Right atrium auricular region (tissue), 2 donors: ENCODE measurements at regions not wholly inside any gene's neighbourhood (a gene's known extent, or its start where the extent isn't known, plus 50 kb on each side); places are given as distances from the start of the nearest gene placed in this dataset.

Source experiments
- DNase-seq: peaks from one replicate; pipeline ENCODE4 v3.0.0-alpha.2; 2019; ENCODE audit warnings: low spot score
- H3K27ac ChIP-seq, 2 donors: fragments of 200-600 bp; sonication (generic); 1 replicate in 1 of 2; 2 replicates in 1 of 2; pipeline ENCODE4 v1.5.1; 2016 to 2019
- H3K27me3 ChIP-seq, 2 donors: fragments of 200-600 bp; sonication (generic); one replicate each; pipeline versions ENCODE4 v1.5.1 to v1.6.0; 2017 to 2019
- H3K36me3 ChIP-seq: fragments of 200-600 bp; sonication (generic); one replicate; pipeline ENCODE4 v1.5.1; 2016
- H3K4me1 ChIP-seq, 2 donors: fragments of 200-600 bp; sonication (generic); one replicate each; pipeline versions ENCODE4 v1.5.1 to v1.6.0; 2017 to 2019
- H3K4me3 ChIP-seq, 2 donors: fragments of 200-600 bp; sonication (generic); 1 replicate in 1 of 2; 2 replicates in 1 of 2; pipeline ENCODE4 v1.5.1; 2017 to 2019; ENCODE audit warnings: mild to moderate bottlenecking in 1 of 2, moderate library complexity in 1 of 2
- H3K9me3 ChIP-seq, 2 donors: fragments of 200-600 bp; sonication (generic); one replicate each; pipeline ENCODE4 v1.5.1; 2019
- TF ChIP-seq, protein P1 (sequence below), 2 donors: fragments of 200-600 bp; sonication (generic); IDR thresholded peaks; one replicate each; pipeline ENCODE4 v1.5.1; 2019; ENCODE audit warnings: antibody characterized with exemption in 2 of 2

DNA sequence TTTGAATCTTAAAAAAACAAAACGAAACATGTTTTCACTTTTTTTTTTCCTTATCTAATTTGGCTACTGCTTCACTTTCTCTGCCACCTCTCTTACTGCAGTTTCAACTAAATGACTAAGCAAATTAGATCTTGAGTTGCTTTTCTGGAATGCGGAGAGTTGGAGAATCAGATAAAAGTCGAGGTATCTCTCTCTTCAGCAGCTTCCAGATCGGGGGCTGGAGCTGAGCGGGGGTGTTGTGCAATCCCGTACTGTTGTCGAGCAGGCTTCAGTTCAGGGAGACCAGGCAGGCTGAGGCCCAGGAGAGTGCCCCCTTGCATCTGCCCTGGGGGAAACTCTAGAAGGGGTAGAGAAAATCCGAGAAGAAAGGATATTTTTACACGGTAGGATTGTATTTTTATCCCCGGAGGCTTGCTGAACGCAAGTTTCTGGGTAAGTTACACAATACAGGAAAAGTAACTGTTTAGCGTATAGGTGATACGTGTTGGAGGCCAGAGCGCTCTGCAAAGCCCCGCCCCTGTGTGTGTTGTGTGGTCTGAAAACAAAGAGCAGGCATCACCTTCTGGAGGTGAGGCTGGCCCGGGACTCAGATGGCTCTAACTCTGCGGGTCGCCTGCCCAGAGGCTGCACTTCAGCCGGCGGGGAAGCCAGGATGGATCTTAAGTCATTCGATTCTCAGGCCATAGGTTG is 116.6 kb downstream of the KLF6 start:
- TF ChIP-seq, protein P1, sequence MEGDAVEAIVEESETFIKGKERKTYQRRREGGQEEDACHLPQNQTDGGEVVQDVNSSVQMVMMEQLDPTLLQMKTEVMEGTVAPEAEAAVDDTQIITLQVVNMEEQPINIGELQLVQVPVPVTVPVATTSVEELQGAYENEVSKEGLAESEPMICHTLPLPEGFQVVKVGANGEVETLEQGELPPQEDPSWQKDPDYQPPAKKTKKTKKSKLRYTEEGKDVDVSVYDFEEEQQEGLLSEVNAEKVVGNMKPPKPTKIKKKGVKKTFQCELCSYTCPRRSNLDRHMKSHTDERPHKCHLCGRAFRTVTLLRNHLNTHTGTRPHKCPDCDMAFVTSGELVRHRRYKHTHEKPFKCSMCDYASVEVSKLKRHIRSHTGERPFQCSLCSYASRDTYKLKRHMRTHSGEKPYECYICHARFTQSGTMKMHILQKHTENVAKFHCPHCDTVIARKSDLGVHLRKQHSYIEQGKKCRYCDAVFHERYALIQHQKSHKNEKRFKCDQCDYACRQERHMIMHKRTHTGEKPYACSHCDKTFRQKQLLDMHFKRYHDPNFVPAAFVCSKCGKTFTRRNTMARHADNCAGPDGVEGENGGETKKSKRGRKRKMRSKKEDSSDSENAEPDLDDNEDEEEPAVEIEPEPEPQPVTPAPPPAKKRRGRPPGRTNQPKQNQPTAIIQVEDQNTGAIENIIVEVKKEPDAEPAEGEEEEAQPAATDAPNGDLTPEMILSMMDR (IDR thresholded peaks at IDR 0.05) = no peak
- DNase-seq = no peak
- H3K36me3 ChIP-seq = no peaks in the 10 kb centered on the region
- no peaks in the 10 kb centered on the region for H3K4me1 ChIP-seq
- H3K27me3 ChIP-seq = no peaks in the 10 kb centered on the region
- no peak overlapping the region for H3K4me3 ChIP-seq
- H3K9me3 ChIP-seq = no peaks in the 10 kb centered on the region
- no peak overlapping the region for H3K27ac ChIP-seq

DNA sequence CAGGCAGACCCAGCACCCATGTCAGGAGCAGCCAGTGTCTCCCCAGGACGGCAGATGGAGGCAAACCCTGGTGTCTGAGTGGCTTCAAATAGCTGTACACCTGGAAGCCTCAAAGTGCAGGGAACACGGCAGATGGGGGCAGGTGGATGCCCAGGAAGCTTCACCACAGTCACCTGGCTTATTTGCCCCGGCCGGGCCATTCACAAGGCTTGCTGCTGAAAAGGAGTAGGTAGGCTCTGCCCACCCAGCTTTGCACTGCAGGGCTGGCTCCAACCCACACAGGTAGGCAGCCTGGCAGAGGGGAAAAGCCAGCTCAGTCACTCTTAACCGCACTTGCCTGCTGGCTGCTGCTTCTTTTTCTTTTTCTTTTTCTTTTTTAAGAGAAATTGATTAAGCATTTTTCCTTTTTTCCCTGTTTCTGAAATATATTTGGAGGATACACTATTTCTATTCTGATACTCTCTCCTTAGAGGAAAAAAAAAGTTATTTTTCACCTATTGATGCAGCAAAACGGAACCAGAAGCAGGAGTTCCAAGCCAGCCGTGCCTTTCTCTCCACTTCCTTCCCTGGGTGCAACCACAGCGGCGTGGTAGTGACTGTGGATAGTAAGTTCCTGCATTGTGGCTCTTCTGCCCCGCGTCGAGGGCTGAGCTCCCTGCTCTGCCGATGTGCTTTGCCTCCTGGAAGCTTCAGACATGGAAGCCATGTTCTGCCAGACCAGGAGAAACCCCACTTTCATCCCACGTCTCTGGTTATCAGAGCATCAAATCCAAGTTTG is 118.3 kb downstream of the KLF6 start:
- H3K9me3 ChIP-seq = no peaks in the 10 kb centered on the region
- H3K36me3 ChIP-seq = no peaks in the 10 kb centered on the region
- H3K4me1 ChIP-seq = no peaks in the 10 kb centered on the region
- no peaks in the 10 kb centered on the region for H3K27me3 ChIP-seq
- no peak overlapping the region for H3K4me3 ChIP-seq
- H3K27ac ChIP-seq = no peak overlapping the region
- no peak for DNase-seq
- TF ChIP-seq, protein P1 (IDR thresholded peaks at IDR 0.05) = no peak

DNA sequence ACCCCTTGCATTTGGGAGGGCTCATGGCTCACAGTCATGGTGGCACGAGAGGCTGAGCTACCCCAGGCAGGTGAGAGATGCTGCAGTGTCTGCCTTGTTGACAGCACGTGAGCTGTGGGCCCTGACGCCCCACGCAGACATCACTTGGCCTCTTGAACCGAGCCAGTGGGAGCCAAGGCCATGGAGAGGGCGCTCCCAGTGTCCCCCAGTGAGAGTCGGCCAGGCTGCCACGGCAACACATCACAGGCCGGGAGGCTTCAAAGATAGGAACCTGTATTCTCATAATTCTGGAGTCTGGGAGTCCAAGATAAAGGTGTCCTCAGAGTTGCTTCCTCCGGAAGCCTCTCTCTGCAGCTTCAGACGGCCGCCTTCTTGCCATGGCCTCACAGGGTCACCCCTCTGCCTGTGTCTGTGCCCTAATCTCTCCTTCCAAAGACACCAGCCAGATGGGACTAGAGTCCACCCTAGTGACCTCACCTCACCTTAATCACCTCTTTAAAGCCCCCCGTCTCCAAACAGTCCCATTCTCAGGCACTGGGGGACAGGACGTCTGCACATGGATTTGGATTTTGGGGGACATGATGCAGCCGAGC is 119.6 kb downstream of the KLF6 start:
- no peak for DNase-seq
- no peak overlapping the region for H3K27ac ChIP-seq
- no peaks in the 10 kb centered on the region for H3K9me3 ChIP-seq
- TF ChIP-seq, protein P1 (IDR thresholded peaks at IDR 0.05) = no peak
- H3K36me3 ChIP-seq = no peaks in the 10 kb centered on the region
- H3K4me1 ChIP-seq = no peaks in the 10 kb centered on the region
- H3K4me3 ChIP-seq = no peak overlapping the region
- no peaks in the 10 kb centered on the region for H3K27me3 ChIP-seq

DNA sequence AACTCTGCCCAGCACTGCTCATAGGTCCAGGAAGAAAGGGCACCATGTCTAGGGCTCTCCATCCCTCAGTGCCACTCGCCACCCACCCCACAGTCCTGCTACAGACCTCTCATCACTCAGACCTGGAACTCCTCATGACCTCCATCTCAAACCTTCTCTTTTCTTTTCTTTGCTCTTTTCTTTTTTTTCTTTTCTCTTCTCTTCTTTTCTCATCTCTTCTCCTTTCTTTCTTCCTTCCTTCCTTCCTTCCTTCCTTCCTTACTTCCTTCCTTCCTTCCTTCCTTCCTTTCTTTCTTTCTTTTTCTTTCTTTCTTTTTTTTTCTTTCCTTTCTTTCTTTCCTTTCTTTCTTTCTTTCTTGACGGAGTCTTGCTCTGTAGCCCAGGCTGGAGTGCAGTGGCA is 122.2 kb downstream of the KLF6 start:
- TF ChIP-seq, protein P1 (IDR thresholded peaks at IDR 0.05) = no peak
- no peaks in the 10 kb centered on the region for H3K27me3 ChIP-seq
- H3K9me3 ChIP-seq = no peaks in the 10 kb centered on the region
- H3K4me1 ChIP-seq = no peaks in the 10 kb centered on the region
- H3K4me3 ChIP-seq = no peak overlapping the region
- H3K27ac ChIP-seq = no peak overlapping the region
- no peak for DNase-seq
- no peaks in the 10 kb centered on the region for H3K36me3 ChIP-seq

DNA sequence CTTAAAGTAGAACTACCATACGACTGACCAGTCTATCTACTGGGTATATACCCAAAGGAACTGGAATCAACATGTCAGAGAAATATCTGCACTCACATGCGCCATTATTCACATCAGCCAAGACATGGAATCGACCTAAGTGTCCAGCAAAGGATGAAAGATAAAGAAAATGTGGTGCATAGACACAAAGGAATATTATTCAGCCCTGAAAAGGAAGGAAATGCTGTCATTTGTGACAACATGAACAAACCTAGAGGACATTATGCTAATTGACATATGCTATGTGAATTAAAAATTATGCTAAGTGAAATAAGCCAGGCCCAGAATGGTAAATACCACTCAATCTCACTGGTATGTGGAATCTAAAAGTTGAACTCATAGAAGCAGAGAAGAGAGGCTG is 123.7 kb downstream of the KLF6 start:
- no peak for DNase-seq
- Histone ChIP-seq H3K4me1 (no peaks in the 10 kb centered on the region), H3K27me3 (no peaks in the 10 kb centered on the region), H3K4me3 (no peak overlapping the region), H3K27ac (no peak overlapping the region), H3K9me3 (no peaks in the 10 kb centered on the region), H3K36me3 (no peaks in the 10 kb centered on the region)
- TF ChIP-seq, protein P1 (IDR thresholded peaks at IDR 0.05) = no peak
